Suprapubic skin (tissue), 4 donors: ENCODE measurements at regions not wholly inside any gene's neighbourhood (a gene's known extent, or its start where the extent isn't known, plus 50 kb on each side); places are given as distances from the start of the nearest gene placed in this dataset.
A peak's percentile ranks its signal among the peaks of the same experiment; 100 is the strongest.

Source experiments
- DNase-seq, 2 donors: peaks; one replicate each; pipeline ENCODE4 v3.0.0-alpha.2; 2019; ENCODE audit warnings: low spot score in 2 of 2
- H3K27ac ChIP-seq: fragments of 200-600 bp; sonication (generic); one replicate; pipeline ENCODE4 v1.5.1; 2019
- H3K27me3 ChIP-seq: fragments of 200-600 bp; sonication (generic); one replicate; pipeline ENCODE4 v1.5.1; 2019
- H3K36me3 ChIP-seq: fragments of 200-600 bp; sonication (generic); one replicate; pipeline ENCODE4 v1.5.1; 2019
- H3K4me1 ChIP-seq: fragments of 200-600 bp; sonication (generic); one replicate; pipeline ENCODE4 v1.5.1; 2019
- H3K4me3 ChIP-seq: fragments of 200-600 bp; sonication (generic); one replicate; pipeline ENCODE4 v1.5.1; 2019; ENCODE audit warnings: mild to moderate bottlenecking
- H3K9me3 ChIP-seq: fragments of 200-600 bp; sonication (generic); one replicate; pipeline ENCODE4 v1.5.1; 2019
- CTCF ChIP-seq, 2 donors: fragments of 200-600 bp in 1 of 2; fragments of 450-650 bp in 1 of 2; sonication (generic) in 1 of 2; IDR thresholded peaks; one replicate each; pipeline ENCODE4 v1.5.1; 2016 to 2019; ENCODE audit warnings: antibody characterized with exemption in 2 of 2, mild to moderate bottlenecking in 1 of 2, moderate library complexity in 1 of 2
- EP300 ChIP-seq: sonication (generic); formaldehyde crosslinking; IDR thresholded peaks from one replicate; pipeline ENCODE4 v1.6.1; 2017; ENCODE audit warnings: antibody characterized with exemption
- POLR2A ChIP-seq, 2 donors: fragments of 450-650 bp; IDR thresholded peaks; one replicate each; pipeline ENCODE4 v1.6.1; 2017; ENCODE audit warnings: antibody characterized with exemption in 2 of 2, mild to moderate bottlenecking in 2 of 2, moderate library complexity in 2 of 2
- POLR2AphosphoS5 ChIP-seq, 3 donors: sonication (generic); formaldehyde crosslinking; IDR thresholded peaks; one replicate each; pipeline ENCODE4 v1.6.1; 2017; ENCODE audit warnings: antibody characterized with exemption in 3 of 3
- WGBS: methylation state at CpG from one replicate; pipeline ENCODE4 v1.1.5; 2018; 5-methylcytosine and 5-hydroxymethylcytosine counted together

GRCh38 chr12:115149685-115150378, 465.9 kb upstream of the TBX3 start:
- Histone ChIP-seq H3K27me3 (no peaks in the 10 kb centered on the region), H3K4me1 (peaks cover 7% of the 10 kb centered on the region), H3K4me3 (no peak overlapping the region), H3K27ac (no peak overlapping the region), H3K9me3 (no peaks in the 10 kb centered on the region), H3K36me3 (no peaks in the 10 kb centered on the region)
- no peak for DNase-seq
- TF ChIP-seq POLR2AphosphoS5 (IDR thresholded peaks at IDR 0.05) = no peak
- no peak for TF ChIP-seq POLR2A (IDR thresholded peaks at IDR 0.05)
- TF ChIP-seq CTCF (IDR thresholded peaks at IDR 0.05) = no peak
- TF ChIP-seq EP300 = no peak
- WGBS = 81% methylated on average over 7 of the region's 7 CpGs

- WGBS = 89% methylated on average over 2 of the region's 2 CpGs
- no peak overlapping the region for H3K27ac ChIP-seq
- H3K27me3 ChIP-seq = no peaks in the 10 kb centered on the region
- H3K4me3 ChIP-seq = no peak overlapping the region
- H3K4me1 ChIP-seq = peaks cover 7% of the 10 kb centered on the region
- H3K36me3 ChIP-seq = no peaks in the 10 kb centered on the region
- TF ChIP-seq POLR2A (IDR thresholded peaks at IDR 0.05) = no peak
- no peak for TF ChIP-seq EP300
- no peak for TF ChIP-seq CTCF (IDR thresholded peaks at IDR 0.05)
- no peak for TF ChIP-seq POLR2AphosphoS5 (IDR thresholded peaks at IDR 0.05)
- DNase-seq = no peak
- H3K9me3 ChIP-seq = no peaks in the 10 kb centered on the region
Measured at GRCh38 chr12:115149279-115149678, 465.3 kb upstream of the TBX3 start.

GRCh38 chr12:115147916-115148315, 463.9 kb upstream of the TBX3 start:
- Histone ChIP-seq H3K9me3 (no peaks in the 10 kb centered on the region), H3K36me3 (no peaks in the 10 kb centered on the region), H3K27ac (no peak overlapping the region), H3K4me3 (no peak overlapping the region), H3K4me1 (peaks cover 7% of the 10 kb centered on the region), H3K27me3 (no peaks in the 10 kb centered on the region)
- no peak for TF ChIP-seq CTCF (IDR thresholded peaks at IDR 0.05)
- no peak for TF ChIP-seq POLR2AphosphoS5 (IDR thresholded peaks at IDR 0.05)
- TF ChIP-seq POLR2A (IDR thresholded peaks at IDR 0.05) = no peak
- TF ChIP-seq EP300 = no peak
- DNase-seq = no peak
- 51% methylated on average over 2 of the region's 2 CpGs for WGBS

- H3K4me1 ChIP-seq = peaks cover 7% of the 10 kb centered on the region
- no peaks in the 10 kb centered on the region for H3K9me3 ChIP-seq
- no peaks in the 10 kb centered on the region for H3K27me3 ChIP-seq
- no peak overlapping the region for H3K4me3 ChIP-seq
- no peaks in the 10 kb centered on the region for H3K36me3 ChIP-seq
- no peak for DNase-seq
- TF ChIP-seq POLR2AphosphoS5 (IDR thresholded peaks at IDR 0.05) (peak in 1 of 3 donors; percentile 20), EP300 (no peak)
- WGBS = 52% methylated on average over 2 of the region's 2 CpGs
- H3K27ac ChIP-seq = no peak overlapping the region
Measured at GRCh38 chr12:115146453-115146852, 462.5 kb upstream of the TBX3 start.

- H3K27me3 ChIP-seq = no peaks in the 10 kb centered on the region
- 66% methylated on average over 2 of the region's 2 CpGs for WGBS
- peaks cover 7% of the 10 kb centered on the region for H3K4me1 ChIP-seq
Measured at GRCh38 chr12:115144425-115144824, 460.4 kb upstream of the TBX3 start.

More at GRCh38 chr12:115144425-115144824, 460.4 kb upstream of the TBX3 start:
- H3K27ac ChIP-seq = no peak overlapping the region
- H3K36me3 ChIP-seq = no peaks in the 10 kb centered on the region
- no peaks in the 10 kb centered on the region for H3K9me3 ChIP-seq
- no peak overlapping the region for H3K4me3 ChIP-seq
- no peak for TF ChIP-seq CTCF (IDR thresholded peaks at IDR 0.05)
- no peak for TF ChIP-seq POLR2A (IDR thresholded peaks at IDR 0.05)
- no peak for TF ChIP-seq EP300
- TF ChIP-seq POLR2AphosphoS5 (IDR thresholded peaks at IDR 0.05) = no peak
- no peak for DNase-seq
